SK-N-SH treated with all-trans-retinoic acid at 6 μM for 48 hours (cell line): ENCODE measurements at regions not wholly inside any gene's neighbourhood (a gene's known extent, or its start where the extent isn't known, plus 50 kb on each side); places are given as distances from the start of the nearest gene placed in this dataset.
"Not testable (repeated sequence)": the region's sequence is repeated elsewhere in the genome, so short reads cannot be mapped to it uniquely, and the experiment has no call there.

Experiments used
- ATAC-seq: fragments of 200-7000 bp; cut with Tn5 transposase; 3 replicates; pipeline ENCODE4 v1.9.1; 2020; ENCODE audit warnings: mild to moderate bottlenecking, moderate library complexity
- ARNTL ChIP-seq: fragments of 450-650 bp; formaldehyde crosslinking; IDR thresholded peaks from 2 replicates; pipeline ENCODE4 v1.5.0; 2020; ENCODE audit warnings: low read depth, mild to moderate bottlenecking, moderate library complexity, borderline replicate concordance
- BACH2 ChIP-seq: fragments of 250-450 bp; sonication (Bioruptor Pico); IDR thresholded peaks from 2 replicates; pipeline ENCODE4 v1.9.0; 2021; ENCODE audit warnings: mild to moderate bottlenecking, borderline replicate concordance
- CREB5 ChIP-seq: fragments of 250-450 bp; sonication (Bioruptor Pico); IDR thresholded peaks from 2 replicates; pipeline ENCODE4 v1.5.1; 2020; ENCODE audit warnings: low read depth, mild to moderate bottlenecking, moderate library complexity
- CSDC2 ChIP-seq: fragments of 250-450 bp; sonication (Bioruptor Pico); IDR thresholded peaks from 2 replicates; pipeline ENCODE4 v1.5.0; 2020; ENCODE audit warnings: mild to moderate bottlenecking, moderate library complexity
- CSRNP3 ChIP-seq: fragments of 250-450 bp; sonication (Bioruptor Pico); IDR thresholded peaks from 2 replicates; pipeline ENCODE4 v1.5.1; 2021; ENCODE audit warnings: mild to moderate bottlenecking, moderate library complexity
- ESRRG ChIP-seq: fragments of 250-450 bp; sonication (Bioruptor Pico); IDR thresholded peaks from 2 replicates; pipeline ENCODE4 v1.6.1; 2021; ENCODE audit warnings: mild to moderate bottlenecking
- GLIS3 ChIP-seq: fragments of 250-450 bp; sonication (Bioruptor Pico); IDR thresholded peaks from 2 replicates; pipeline ENCODE4 v1.5.0; 2020; ENCODE audit warnings: mild to moderate bottlenecking, moderate library complexity
- ISL1 ChIP-seq: fragments of 250-450 bp; sonication (Bioruptor Pico); IDR thresholded peaks from 2 replicates; pipeline ENCODE4 v2.1.2; 2022; ENCODE audit warnings: mild to moderate bottlenecking, moderate library complexity
- OSR1 ChIP-seq: fragments of 250-450 bp; sonication (Bioruptor Pico); IDR thresholded peaks from 2 replicates; pipeline ENCODE4 v1.8.0; 2022; ENCODE audit warnings: moderate library complexity, mild to moderate bottlenecking, inconsistent platforms
- PATZ1 ChIP-seq: fragments of 250-450 bp; sonication (Bioruptor Pico); IDR thresholded peaks from 2 replicates; pipeline ENCODE4 v1.8.0; 2020; ENCODE audit warnings: mild to moderate bottlenecking, moderate library complexity, borderline replicate concordance
- POU6F1 ChIP-seq: fragments of 250-450 bp; sonication (Bioruptor Pico); IDR thresholded peaks from 2 replicates; pipeline ENCODE4 v1.8.0; 2021; ENCODE audit warnings: low read depth, mild to moderate bottlenecking, moderate library complexity, borderline replicate concordance
- PPARA ChIP-seq: fragments of 250-450 bp; sonication (Bioruptor Pico); IDR thresholded peaks from 2 replicates; pipeline ENCODE4 v1.5.0; 2020; ENCODE audit warnings: mild to moderate bottlenecking, borderline replicate concordance
- RARB ChIP-seq: fragments of 250-450 bp; sonication (Bioruptor Pico); IDR thresholded peaks from 2 replicates; pipeline ENCODE4 v1.8.0; 2021; ENCODE audit warnings: mild to moderate bottlenecking, moderate library complexity
- SNAI2 ChIP-seq: fragments of 250-450 bp; sonication (Bioruptor Pico); IDR thresholded peaks from 2 replicates; pipeline ENCODE4 v1.5.0; 2020; ENCODE audit warnings: mild to moderate bottlenecking, moderate library complexity
- TOX ChIP-seq: fragments of 250-450 bp; sonication (Bioruptor Pico); IDR thresholded peaks from 2 replicates; pipeline ENCODE4 v1.8.0; 2021; ENCODE audit warnings: mild to moderate bottlenecking, moderate library complexity, borderline replicate concordance
- TSHZ2 ChIP-seq: fragments of 250-450 bp; sonication (Bioruptor Pico); IDR thresholded peaks from 2 replicates; pipeline ENCODE4 v1.5.0; 2020; ENCODE audit warnings: mild to moderate bottlenecking, moderate library complexity
- ZC3H10 ChIP-seq: fragments of 250-450 bp; sonication (Bioruptor Pico); IDR thresholded peaks from 2 replicates; pipeline ENCODE4 v1.5.1; 2021; ENCODE audit warnings: mild to moderate bottlenecking, moderate library complexity
- ZFP3 ChIP-seq: fragments of 250-450 bp; sonication (Bioruptor Pico); IDR thresholded peaks from 2 replicates; pipeline ENCODE4 v1.5.0; 2020; ENCODE audit warnings: mild to moderate bottlenecking, moderate library complexity
- ZNF565 ChIP-seq: fragments of 450-650 bp; formaldehyde crosslinking; conservative IDR thresholded peaks from 2 replicates; pipeline ENCODE4 v1.5.0; 2020; ENCODE audit warnings: low read depth, mild to moderate bottlenecking, moderate library complexity
- ZNF70 ChIP-seq: fragments of 450-650 bp; formaldehyde crosslinking; IDR thresholded peaks from 2 replicates; pipeline ENCODE4 v1.5.0; 2020; ENCODE audit warnings: mild to moderate bottlenecking, moderate library complexity

GRCh38 chr6:80872199-80872950 is 765.9 kb downstream of the BCKDHB start (continued):
- TF ChIP-seq POU6F1 (CRISPR knock-in tag), result no peak
- TF ChIP-seq ISL1, result no peak
- no peak for TF ChIP-seq CSDC2 (CRISPR knock-in tag)
- no peak for TF ChIP-seq ZNF565 (CRISPR knock-in tag)
- TF ChIP-seq ZC3H10 (CRISPR knock-in tag), result no peak
- no peak for TF ChIP-seq CSRNP3 (CRISPR knock-in tag)
- TF ChIP-seq GLIS3 (CRISPR knock-in tag), result no peak
- no peak for TF ChIP-seq ZFP3 (CRISPR knock-in tag)

- TF ChIP-seq ZNF565 (CRISPR knock-in tag) (no peak), ARNTL (CRISPR knock-in tag) (no peak), OSR1 (CRISPR knock-in tag) (no peak), ESRRG (CRISPR knock-in tag) (no peak), RARB (no peak), ZNF70 (CRISPR knock-in tag) (no peak), CREB5 (no peak), PATZ1 (no peak), GLIS3 (CRISPR knock-in tag) (no peak), PPARA (CRISPR knock-in tag) (no peak), BACH2 (CRISPR knock-in tag) (no peak), TOX (CRISPR knock-in tag) (no peak), CSDC2 (CRISPR knock-in tag) (no peak), ISL1 (no peak), CSRNP3 (CRISPR knock-in tag) (no peak)
- ATAC-seq, result no peak
These were observed 756.3 kb downstream of the BCKDHB start for GRCh38 chr6:80862756-80863155.

GRCh38 chr6:80860107-80860506 is 753.6 kb downstream of the BCKDHB start:
- TF ChIP-seq TSHZ2 (no peak), OSR1 (CRISPR knock-in tag) (no peak), CREB5 (no peak), SNAI2 (CRISPR knock-in tag) (no peak), CSDC2 (CRISPR knock-in tag) (no peak), ESRRG (CRISPR knock-in tag) (no peak), PATZ1 (no peak)
- ATAC-seq, result no peak

GRCh38 chr6:80847973-80848372 is 741.5 kb downstream of the BCKDHB start:
- ATAC-seq, result not testable (repeated sequence)
